Right lobe of liver (tissue), 6 donors: ENCODE measurements at regions not wholly inside any gene's neighbourhood (a gene's known extent, or its start where the extent isn't known, plus 50 kb on each side); places are given as distances from the start of the nearest gene placed in this dataset.

Source experiments
- ATAC-seq, 4 donors: fragments of 200-7000 bp; cut with Tn5 transposase; one replicate each; pipeline ENCODE4 v1.9.1; 2020; ENCODE audit warnings: mild to moderate bottlenecking in 4 of 4, moderate library complexity in 4 of 4
- DNase-seq, 3 donors: peaks; one replicate each; pipeline ENCODE4 v3.0.0-alpha.2; 2020
- H3K27ac ChIP-seq, 3 donors: fragments of 200-600 bp; one replicate each; pipeline ENCODE4 v1.8.0; 2022
- H3K27me3 ChIP-seq, 2 donors: fragments of 200-600 bp; one replicate each; pipeline ENCODE4 v1.8.0; 2022
- H3K36me3 ChIP-seq, 4 donors: fragments of 200-600 bp; sonication (generic) in 1 of 4; one replicate each; pipeline versions ENCODE4 v1.5.1 to v1.8.0; 2017 to 2022; ENCODE audit warnings: control low read depth in 1 of 4
- H3K4me1 ChIP-seq, 4 donors: fragments of 200-600 bp; sonication (generic) in 1 of 4; one replicate each; pipeline versions ENCODE4 v1.5.1 to v1.8.0; 2017 to 2022; ENCODE audit warnings: control low read depth in 1 of 4
- H3K4me3 ChIP-seq, 3 donors: fragments of 200-600 bp; one replicate each; pipeline ENCODE4 v1.8.0; 2022
- H3K9me3 ChIP-seq, 4 donors: fragments of 200-600 bp; sonication (generic) in 1 of 4; one replicate each; pipeline versions ENCODE4 v1.5.1 to v1.8.0; 2017 to 2022; ENCODE audit warnings: control low read depth in 1 of 4
- POLR2A ChIP-seq: fragments of 450-650 bp; IDR thresholded peaks from one replicate; pipeline ENCODE4 v1.6.1; 2017; ENCODE audit warnings: antibody characterized with exemption, mild to moderate bottlenecking
- WGBS: methylation state at CpG from one replicate; pipeline ENCODE4 v1.1.6; 2018; ENCODE audit warnings: low coverage, low lambda C conversion rate; ENCODE audit not compliant: insufficient coverage; ENCODE audit errors: missing lambda C conversion rate; 5-methylcytosine and 5-hydroxymethylcytosine counted together
- intact Hi-C, 2 donors: fragments of 100-400 bp; cut with DNase I; formaldehyde crosslinking; loops; one replicate each; pipeline versions ENCODE4 v1.11.2 to v1.14.1; 2022
- TF ChIP-seq, protein P1 (sequence below), 4 donors: fragments of 200-600 bp in 3 of 4; fragments of 450-650 bp in 1 of 4; IDR thresholded peaks; one replicate each; pipeline versions ENCODE4 v1.5.1 to v1.8.0; 2016 to 2022; ENCODE audit warnings: antibody characterized with exemption in 4 of 4, mild to moderate bottlenecking in 2 of 4
- donor health status: DM: no; HTN: yes; CAD: no.
- donor health status: DM: no; HTN: no; CAD: no.
- donor health status: DM: no; HTN: no; CAD: no.
- donor health status: DM: no; HTN: yes; CAD: no.
- donor health status: DM: no; HTN: yes; CAD: no.

GRCh38 chr5:86407711-86408110, 210.0 kb upstream of the COX7C start:
- no peak for DNase-seq
- H3K4me3 ChIP-seq: no peak overlapping the region
- H3K4me1 ChIP-seq: no peaks in the 10 kb centered on the region
- TF ChIP-seq POLR2A: no peak
- TF ChIP-seq, protein P1, sequence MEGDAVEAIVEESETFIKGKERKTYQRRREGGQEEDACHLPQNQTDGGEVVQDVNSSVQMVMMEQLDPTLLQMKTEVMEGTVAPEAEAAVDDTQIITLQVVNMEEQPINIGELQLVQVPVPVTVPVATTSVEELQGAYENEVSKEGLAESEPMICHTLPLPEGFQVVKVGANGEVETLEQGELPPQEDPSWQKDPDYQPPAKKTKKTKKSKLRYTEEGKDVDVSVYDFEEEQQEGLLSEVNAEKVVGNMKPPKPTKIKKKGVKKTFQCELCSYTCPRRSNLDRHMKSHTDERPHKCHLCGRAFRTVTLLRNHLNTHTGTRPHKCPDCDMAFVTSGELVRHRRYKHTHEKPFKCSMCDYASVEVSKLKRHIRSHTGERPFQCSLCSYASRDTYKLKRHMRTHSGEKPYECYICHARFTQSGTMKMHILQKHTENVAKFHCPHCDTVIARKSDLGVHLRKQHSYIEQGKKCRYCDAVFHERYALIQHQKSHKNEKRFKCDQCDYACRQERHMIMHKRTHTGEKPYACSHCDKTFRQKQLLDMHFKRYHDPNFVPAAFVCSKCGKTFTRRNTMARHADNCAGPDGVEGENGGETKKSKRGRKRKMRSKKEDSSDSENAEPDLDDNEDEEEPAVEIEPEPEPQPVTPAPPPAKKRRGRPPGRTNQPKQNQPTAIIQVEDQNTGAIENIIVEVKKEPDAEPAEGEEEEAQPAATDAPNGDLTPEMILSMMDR (IDR thresholded peaks at IDR 0.05): no peak
- H3K27me3 ChIP-seq: no peaks in the 10 kb centered on the region
- H3K9me3 ChIP-seq: no peaks in the 10 kb centered on the region
- no peaks in the 10 kb centered on the region for H3K36me3 ChIP-seq
- intact Hi-C loops: no loop called here
- H3K27ac ChIP-seq: no peak overlapping the region
- no peak for ATAC-seq
- WGBS: 67% methylated on average over 2 of the region's 2 CpGs

- H3K9me3 ChIP-seq: no peaks in the 10 kb centered on the region
- TF ChIP-seq POLR2A: no peak
- TF ChIP-seq, protein P1 (IDR thresholded peaks at IDR 0.05): no peak
- DNase-seq (no peak), ATAC-seq (no peak)
- no peaks in the 10 kb centered on the region for H3K27me3 ChIP-seq
- H3K27ac ChIP-seq: no peak overlapping the region
- no peak overlapping the region for H3K4me3 ChIP-seq
- no peaks in the 10 kb centered on the region for H3K36me3 ChIP-seq
- 79% methylated on average over 1 of the region's 1 CpG for WGBS
- intact Hi-C loops: no loop called here
- H3K4me1 ChIP-seq: no peaks in the 10 kb centered on the region
Observed at GRCh38 chr5:86411596-86411995, 206.1 kb upstream of the COX7C start.

- H3K27ac ChIP-seq: no peak overlapping the region
- 69% methylated on average over 2 of the region's 2 CpGs for WGBS
- no peak for DNase-seq
- no peaks in the 10 kb centered on the region for H3K27me3 ChIP-seq
- H3K4me1 ChIP-seq: no peaks in the 10 kb centered on the region
- no peaks in the 10 kb centered on the region for H3K9me3 ChIP-seq
- intact Hi-C loops: no loop called here
- no peak overlapping the region for H3K4me3 ChIP-seq
- no peaks in the 10 kb centered on the region for H3K36me3 ChIP-seq
- ATAC-seq: no peak
- no peak for TF ChIP-seq POLR2A
- TF ChIP-seq, protein P1 (IDR thresholded peaks at IDR 0.05): no peak
Observed at GRCh38 chr5:86427158-86427557, 190.6 kb upstream of the COX7C start.

DNA sequence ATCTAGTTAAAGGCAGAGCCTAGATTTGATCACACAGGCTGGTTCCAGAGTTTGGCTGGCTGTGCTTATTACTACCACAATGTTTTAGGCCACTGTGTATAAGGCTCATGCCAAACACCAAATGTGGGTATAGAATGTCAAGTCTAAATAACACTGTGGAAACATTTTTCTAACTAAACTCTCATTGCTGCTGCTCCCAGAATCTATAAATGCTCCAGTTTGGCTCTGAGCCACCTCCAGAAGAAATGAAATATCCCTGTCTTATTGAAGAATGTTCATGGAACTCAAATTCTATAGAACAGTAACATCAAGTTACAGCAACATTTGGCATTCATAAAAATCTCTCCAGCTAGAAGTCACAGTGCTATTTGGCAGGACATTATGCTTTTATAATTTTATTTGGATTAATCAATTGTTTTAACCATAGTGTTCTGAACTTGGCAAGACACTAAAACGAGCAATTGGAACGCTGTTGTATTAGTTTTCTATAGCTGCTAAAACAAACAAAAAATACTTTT, 178.1 kb upstream of the COX7C start:
- Histone ChIP-seq H3K9me3 (no peaks in the 10 kb centered on the region), H3K4me3 (no peak overlapping the region), H3K27me3 (no peaks in the 10 kb centered on the region), H3K27ac (no peak overlapping the region), H3K36me3 (no peaks in the 10 kb centered on the region), H3K4me1 (no peaks in the 10 kb centered on the region)
- ATAC-seq (no peak), DNase-seq (no peak)
- TF ChIP-seq, protein P1 (IDR thresholded peaks at IDR 0.05): no peak
- TF ChIP-seq POLR2A: no peak
- intact Hi-C loops: no loop called here
- WGBS: 70% methylated on average over 2 of the region's 2 CpGs
